Colonic mucosa (tissue), 4 donors: ENCODE measurements at regions not wholly inside any gene's neighbourhood (a gene's known extent, or its start where the extent isn't known, plus 50 kb on each side); places are given as distances from the start of the nearest gene placed in this dataset.

Source experiments
- DNase-seq: peaks from one replicate; pipeline ENCODE4 v3.0.0-alpha.2; 2020
- H3K27ac ChIP-seq: fragments of 200-600 bp; one replicate; pipeline ENCODE4 v1.8.0; 2021
- H3K27me3 ChIP-seq: fragments of 200-600 bp; one replicate; pipeline ENCODE4 v1.8.0; 2021
- H3K36me3 ChIP-seq: fragments of 200-600 bp; one replicate; pipeline ENCODE4 v1.8.0; 2021
- H3K4me1 ChIP-seq: fragments of 200-600 bp; one replicate; pipeline ENCODE4 v1.8.0; 2021; ENCODE audit warnings: mild to moderate bottlenecking
- H3K4me3 ChIP-seq: fragments of 200-600 bp; one replicate; pipeline ENCODE4 v1.8.0; 2021
- H3K9ac ChIP-seq, 2 donors: one replicate each; pipeline ENCODE4 v1.7.0; 2013; ENCODE audit warnings: control low read depth in 2 of 2, low read depth in 2 of 2, low read length in 2 of 2
- H3K9me3 ChIP-seq: fragments of 200-600 bp; one replicate; pipeline ENCODE4 v1.8.0; 2021
- intact Hi-C: fragments of 100-400 bp; cut with DNase I; formaldehyde crosslinking; loops from one replicate; pipeline ENCODE4 v1.14.1; 2022
- TF ChIP-seq, protein P1 (sequence below): fragments of 200-600 bp; IDR thresholded peaks from one replicate; pipeline ENCODE4 v1.8.0; 2022; ENCODE audit warnings: antibody characterized with exemption, mild to moderate bottlenecking
- donor health status: healthy.
- donor health status: DM: no; HTN: no; CAD: no.
- donor health status: DM: no; HTN: no; CAD: no.

DNA sequence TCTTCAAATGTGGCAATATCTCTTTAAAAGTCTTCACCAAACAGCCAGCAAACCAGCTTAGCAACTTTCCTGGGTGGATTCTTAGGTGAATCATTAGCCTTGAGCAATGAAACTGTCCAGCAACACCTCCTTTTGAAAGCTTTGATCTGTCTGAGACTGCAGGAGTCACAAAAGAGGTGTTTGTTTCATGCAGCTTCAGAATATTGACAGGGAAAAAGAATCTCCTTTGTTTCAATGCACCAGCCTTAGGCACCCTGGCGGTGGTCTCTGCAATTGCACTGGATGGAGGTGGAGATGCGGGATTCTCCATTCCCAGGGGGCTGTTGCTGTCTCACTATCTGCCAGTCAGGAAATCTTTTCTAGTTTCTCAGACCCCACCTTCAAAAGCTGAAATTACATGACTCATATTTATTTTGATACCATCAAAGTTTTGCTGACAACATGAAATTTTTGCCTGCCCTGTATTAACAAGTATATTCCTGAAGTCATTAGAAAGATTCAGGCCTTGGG lies 76.0 kb upstream of the DSG1 start:
- TF ChIP-seq, protein P1, sequence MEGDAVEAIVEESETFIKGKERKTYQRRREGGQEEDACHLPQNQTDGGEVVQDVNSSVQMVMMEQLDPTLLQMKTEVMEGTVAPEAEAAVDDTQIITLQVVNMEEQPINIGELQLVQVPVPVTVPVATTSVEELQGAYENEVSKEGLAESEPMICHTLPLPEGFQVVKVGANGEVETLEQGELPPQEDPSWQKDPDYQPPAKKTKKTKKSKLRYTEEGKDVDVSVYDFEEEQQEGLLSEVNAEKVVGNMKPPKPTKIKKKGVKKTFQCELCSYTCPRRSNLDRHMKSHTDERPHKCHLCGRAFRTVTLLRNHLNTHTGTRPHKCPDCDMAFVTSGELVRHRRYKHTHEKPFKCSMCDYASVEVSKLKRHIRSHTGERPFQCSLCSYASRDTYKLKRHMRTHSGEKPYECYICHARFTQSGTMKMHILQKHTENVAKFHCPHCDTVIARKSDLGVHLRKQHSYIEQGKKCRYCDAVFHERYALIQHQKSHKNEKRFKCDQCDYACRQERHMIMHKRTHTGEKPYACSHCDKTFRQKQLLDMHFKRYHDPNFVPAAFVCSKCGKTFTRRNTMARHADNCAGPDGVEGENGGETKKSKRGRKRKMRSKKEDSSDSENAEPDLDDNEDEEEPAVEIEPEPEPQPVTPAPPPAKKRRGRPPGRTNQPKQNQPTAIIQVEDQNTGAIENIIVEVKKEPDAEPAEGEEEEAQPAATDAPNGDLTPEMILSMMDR = peak; percentile 44
- Histone ChIP-seq H3K4me1 (no peaks in the 10 kb centered on the region), H3K27ac (peak overlapping the region; percentile 66), H3K9ac (peak overlapping the region in 1 of 2 donors; percentile 6), H3K27me3 (no peaks in the 10 kb centered on the region), H3K36me3 (no peaks in the 10 kb centered on the region), H3K9me3 (no peaks in the 10 kb centered on the region), H3K4me3 (no peak overlapping the region)
- DNase-seq = peak; percentile 79
- intact Hi-C loops = no loop called here

DNA sequence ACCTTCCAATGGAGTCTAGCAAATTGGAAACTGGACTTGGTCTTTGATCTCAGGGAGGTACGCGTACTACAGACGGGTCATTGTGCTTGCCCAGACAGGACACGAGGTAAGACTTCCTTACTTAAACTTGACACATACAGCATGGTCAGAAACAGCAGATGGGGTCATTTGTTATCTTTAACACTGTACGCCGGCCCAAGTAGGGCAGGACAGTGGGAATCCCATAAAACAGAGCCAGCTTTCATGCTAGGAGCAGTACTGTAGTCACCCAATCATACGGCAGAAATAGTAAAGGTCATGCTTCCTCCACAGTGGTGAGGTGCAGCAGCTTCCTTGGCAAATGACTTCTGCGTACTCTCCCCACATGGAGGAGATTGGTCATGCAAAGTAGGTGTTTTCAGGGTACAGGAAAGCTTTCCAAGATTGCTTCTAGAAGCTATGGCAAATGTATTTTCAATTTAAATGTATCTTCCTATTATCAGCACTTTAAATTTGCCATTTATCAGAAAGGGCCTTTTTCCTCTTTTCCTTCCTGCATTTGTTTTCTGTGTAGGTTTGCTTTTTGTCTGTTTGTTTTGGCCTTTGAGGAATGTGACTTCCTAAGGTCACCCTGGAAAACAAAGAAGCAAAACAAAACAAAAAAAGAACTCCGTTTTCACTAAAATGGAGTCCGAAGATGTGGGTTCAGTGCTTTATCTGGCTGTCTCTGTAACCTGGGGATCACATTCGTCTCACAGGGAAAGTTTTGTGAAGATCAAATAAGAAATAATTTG lies 74.0 kb upstream of the DSG1 start:
- peak overlapping the region; percentile 37 for H3K27ac ChIP-seq
- H3K27me3 ChIP-seq = no peaks in the 10 kb centered on the region
- DNase-seq = peak; percentile 42
- peak overlapping the region in 1 of 2 donors; percentile 57 for H3K9ac ChIP-seq
- H3K4me1 ChIP-seq = no peaks in the 10 kb centered on the region
- intact Hi-C loops = no loop called here
- H3K36me3 ChIP-seq = no peaks in the 10 kb centered on the region
- TF ChIP-seq, protein P1 = no peak
- H3K4me3 ChIP-seq = no peak overlapping the region
- no peaks in the 10 kb centered on the region for H3K9me3 ChIP-seq

DNA sequence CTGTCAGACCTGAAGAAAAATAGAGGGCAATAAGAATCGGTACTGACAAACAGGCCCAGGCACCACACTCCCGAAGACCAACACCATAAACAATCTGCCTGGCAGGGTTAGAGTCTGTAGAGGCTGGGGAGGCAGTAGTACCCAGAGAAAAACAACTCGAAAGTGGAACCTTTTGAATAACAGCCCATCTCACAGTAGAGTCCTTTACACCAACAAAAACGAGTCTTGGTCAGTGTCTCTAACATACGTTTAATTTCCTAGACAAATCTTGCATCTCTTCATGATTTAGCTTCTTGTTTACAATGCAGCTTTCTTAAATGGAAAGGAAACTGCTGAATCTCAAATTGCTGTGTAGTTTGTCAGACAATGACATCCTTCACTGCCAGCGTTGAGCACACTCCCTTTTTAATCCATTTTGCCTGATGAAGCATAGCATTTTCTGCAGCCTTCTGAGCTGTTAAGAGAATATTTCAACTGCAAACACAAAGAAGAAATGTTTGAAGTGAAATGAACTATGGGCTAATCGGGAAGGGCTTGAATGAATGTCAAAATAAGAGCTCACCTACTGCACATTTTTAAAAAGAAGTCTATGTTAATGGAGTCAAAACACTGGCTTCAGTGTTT lies 73.1 kb upstream of the DSG1 start:
- DNase-seq = no peak
- intact Hi-C loops = no loop called here
- H3K4me1 ChIP-seq = no peaks in the 10 kb centered on the region
- no peaks in the 10 kb centered on the region for H3K27me3 ChIP-seq
- peak overlapping the region in 1 of 2 donors; percentile 57 for H3K9ac ChIP-seq
- no peaks in the 10 kb centered on the region for H3K36me3 ChIP-seq
- peak overlapping the region; percentile 37 for H3K27ac ChIP-seq
- H3K9me3 ChIP-seq = no peaks in the 10 kb centered on the region
- TF ChIP-seq, protein P1 = no peak
- H3K4me3 ChIP-seq = no peak overlapping the region

DNA sequence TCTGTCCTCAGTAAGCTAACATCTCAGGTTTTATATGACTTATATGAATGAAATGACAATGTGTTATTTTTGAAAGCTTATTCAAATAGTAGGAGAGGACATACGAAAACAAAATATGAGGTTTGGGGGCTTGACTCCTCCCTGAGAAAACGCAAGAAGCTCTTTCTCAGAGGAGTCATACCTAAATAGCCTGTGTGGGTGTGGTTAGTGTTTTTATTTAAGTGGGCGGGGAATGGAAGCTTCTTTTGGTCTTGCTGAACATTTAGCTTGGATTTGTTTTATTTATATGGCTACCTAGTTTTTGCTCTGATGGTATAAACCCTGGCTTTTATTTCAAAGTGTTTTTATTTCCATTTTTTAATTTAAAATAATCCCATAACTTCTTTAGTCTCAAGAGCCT lies 72.1 kb upstream of the DSG1 start:
- TF ChIP-seq, protein P1 = no peak
- H3K9me3 ChIP-seq = no peaks in the 10 kb centered on the region
- intact Hi-C loops = no loop called here
- no peak for DNase-seq
- no peaks in the 10 kb centered on the region for H3K4me1 ChIP-seq
- no peak overlapping the region for H3K9ac ChIP-seq
- no peak overlapping the region for H3K27ac ChIP-seq
- no peaks in the 10 kb centered on the region for H3K27me3 ChIP-seq
- H3K36me3 ChIP-seq = no peaks in the 10 kb centered on the region
- H3K4me3 ChIP-seq = no peak overlapping the region

DNA sequence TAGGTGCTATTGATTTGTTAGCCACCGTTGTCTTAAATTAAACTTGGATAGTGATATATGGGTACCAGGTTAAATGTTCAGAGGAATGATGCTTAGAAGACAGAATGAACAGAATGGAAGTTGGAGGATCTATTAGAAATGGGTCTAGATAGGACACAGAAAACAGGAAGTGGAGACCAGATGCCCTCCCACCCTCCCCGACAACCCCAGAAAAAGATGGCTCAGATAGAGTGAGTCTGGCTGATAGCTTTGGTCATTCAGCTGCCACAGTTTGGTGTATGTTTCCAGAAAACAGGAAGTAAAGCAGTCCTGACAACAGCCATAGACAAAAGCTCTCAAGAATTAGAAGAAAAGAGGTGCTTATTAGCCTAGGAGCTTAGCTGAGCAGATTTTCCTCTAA lies 71.5 kb upstream of the DSG1 start:
- intact Hi-C loops = no loop called here
- Histone ChIP-seq H3K9me3 (no peaks in the 10 kb centered on the region), H3K4me1 (no peaks in the 10 kb centered on the region)

More for the DNA sequence above, 71.5 kb upstream of the DSG1 start:
- no peak overlapping the region for H3K4me3 ChIP-seq
- H3K27ac ChIP-seq = no peak overlapping the region
- TF ChIP-seq, protein P1 = no peak
- H3K27me3 ChIP-seq = no peaks in the 10 kb centered on the region
- H3K36me3 ChIP-seq = no peaks in the 10 kb centered on the region
- H3K9ac ChIP-seq = no peak overlapping the region
- no peak for DNase-seq
